HG03457 (cell line): ENCODE measurements at regions not wholly inside any gene's neighbourhood (a gene's known extent, or its start where the extent isn't known, plus 50 kb on each side); places are given as distances from the start of the nearest gene placed in this dataset.

ENCODE experiments used
- ATAC-seq: cut with Tn5 transposase; IDR thresholded peaks from one replicate; pipeline ENCODE4 v1.9.1; 2021; ENCODE audit warnings: moderate number of reproducible peaks; ENCODE audit not compliant: unreplicated experiment

DNA sequence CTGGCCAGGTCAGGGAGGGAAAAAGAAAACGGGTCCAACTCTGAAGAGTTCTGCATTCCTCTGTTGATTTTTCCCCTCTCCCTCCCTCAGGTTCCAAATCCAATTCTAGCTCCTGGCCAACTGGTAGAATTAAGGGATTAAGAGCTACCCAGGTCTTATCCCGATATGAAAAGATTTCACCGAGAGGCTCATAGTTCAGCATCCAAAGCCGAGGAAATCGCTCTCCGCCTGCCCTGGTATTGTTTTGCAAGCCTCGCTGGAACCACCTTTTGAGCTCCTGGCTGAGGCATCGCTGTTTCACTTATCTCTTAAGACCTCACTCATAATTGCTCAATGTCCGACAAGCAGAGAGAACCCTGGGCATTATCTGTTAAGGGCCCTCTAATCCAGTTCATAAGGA, 180.4 kb downstream of the URI1 start:
- ATAC-seq: no peak

DNA sequence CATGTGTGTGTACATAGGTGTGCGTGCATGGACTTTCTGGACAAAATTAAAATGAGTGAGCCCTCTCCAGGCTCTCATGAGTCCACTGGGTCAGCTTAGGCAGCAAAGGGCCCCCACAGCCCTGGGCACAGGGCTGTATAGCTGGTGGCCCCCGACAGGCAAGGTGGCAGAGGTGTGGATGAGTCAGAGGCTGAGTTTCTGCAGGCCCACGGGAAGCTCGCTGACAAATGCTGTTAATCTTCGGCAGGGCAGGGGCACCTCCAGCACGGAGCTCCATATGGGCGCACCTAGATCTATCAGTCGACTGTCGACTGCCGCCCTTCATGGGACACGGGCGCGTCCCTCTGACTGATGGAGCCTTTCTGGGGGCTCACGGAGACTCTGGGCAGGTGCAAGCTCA, 181.1 kb downstream of the URI1 start:
- ATAC-seq: no peak

DNA sequence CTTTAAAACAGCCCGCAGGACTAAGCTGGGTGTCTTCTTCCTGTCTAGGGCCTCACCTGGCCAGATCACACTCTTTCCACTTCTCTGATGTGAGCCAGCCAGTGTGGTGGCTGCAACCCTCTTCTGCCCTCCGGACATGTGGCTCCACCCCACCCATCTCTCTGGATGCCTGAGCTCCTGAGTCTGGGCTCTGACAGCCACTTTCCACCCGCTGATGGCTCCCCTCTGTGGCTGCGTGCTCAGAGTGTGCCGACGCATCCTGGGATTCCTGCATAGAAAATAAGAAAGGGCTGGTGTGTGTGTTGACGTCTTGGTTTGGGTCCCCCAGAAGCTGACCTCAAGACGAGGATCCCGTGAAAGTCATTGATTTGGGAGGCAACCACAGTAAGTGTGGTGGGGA, 181.6 kb downstream of the URI1 start:
- no peak for ATAC-seq

DNA sequence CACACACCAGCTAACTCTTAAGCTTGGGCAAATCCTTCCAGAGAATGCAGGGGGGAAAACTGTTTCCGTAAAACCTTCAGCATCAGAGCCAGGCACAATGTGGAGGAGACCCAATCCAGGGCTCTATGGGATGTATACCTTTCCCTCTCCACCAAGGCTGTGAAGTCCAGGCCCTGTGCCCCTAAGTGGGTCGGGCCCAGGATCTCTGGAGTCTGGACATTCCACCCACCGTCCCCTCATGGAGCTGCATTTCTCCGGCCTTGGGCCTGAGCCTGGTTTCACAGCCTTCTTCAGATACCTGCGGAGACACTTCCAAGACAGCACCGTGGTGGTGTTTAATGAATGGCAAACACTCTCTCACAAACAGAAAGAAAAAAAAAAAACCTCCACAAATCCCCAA, 186.2 kb downstream of the URI1 start:
- ATAC-seq: no peak

DNA sequence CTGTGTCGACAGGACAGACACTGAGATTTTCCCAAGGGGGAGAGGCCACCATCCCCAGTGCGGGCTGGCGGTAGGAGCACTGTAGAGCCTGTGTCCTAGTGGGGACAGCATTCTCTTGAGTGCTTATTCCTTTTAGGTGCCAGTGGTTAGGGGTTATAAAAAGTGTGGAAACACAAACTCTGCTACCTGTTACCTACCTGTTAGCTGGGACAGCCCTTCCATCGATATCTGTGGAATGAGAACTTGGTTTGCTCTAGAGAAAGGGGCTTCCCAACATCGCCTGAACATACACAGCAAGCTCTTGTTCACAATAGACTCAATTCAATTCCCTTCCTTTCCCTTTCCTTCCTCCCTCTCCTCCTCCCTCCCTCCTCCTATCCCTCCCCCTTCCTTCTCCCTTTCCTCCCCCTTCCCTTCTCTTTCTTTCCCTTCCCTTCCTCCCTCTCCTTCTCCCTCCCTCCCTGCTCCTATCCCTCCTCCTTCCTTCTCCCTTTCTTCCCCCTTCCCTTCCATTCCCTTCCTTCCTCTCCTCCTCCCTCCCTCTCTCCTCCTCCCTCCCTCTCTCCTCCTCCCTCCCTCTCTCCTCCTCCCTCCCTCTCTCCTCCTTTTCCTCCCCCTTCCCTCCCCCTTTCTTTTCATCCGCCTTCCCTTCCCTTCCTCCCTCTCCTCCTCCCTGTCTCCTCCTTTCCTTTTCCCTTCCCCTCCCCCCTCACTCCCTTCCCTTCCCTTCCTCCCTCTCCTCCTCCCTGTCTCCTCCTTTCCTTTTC, 188.5 kb downstream of the URI1 start:
- ATAC-seq: no peak

- ATAC-seq: no peak
Observed at GRCh38 chr19:30131246-30131645, 189.2 kb downstream of the URI1 start.

- ATAC-seq: no peak
Observed at GRCh38 chr19:30131722-30132291, 189.8 kb downstream of the URI1 start.

DNA sequence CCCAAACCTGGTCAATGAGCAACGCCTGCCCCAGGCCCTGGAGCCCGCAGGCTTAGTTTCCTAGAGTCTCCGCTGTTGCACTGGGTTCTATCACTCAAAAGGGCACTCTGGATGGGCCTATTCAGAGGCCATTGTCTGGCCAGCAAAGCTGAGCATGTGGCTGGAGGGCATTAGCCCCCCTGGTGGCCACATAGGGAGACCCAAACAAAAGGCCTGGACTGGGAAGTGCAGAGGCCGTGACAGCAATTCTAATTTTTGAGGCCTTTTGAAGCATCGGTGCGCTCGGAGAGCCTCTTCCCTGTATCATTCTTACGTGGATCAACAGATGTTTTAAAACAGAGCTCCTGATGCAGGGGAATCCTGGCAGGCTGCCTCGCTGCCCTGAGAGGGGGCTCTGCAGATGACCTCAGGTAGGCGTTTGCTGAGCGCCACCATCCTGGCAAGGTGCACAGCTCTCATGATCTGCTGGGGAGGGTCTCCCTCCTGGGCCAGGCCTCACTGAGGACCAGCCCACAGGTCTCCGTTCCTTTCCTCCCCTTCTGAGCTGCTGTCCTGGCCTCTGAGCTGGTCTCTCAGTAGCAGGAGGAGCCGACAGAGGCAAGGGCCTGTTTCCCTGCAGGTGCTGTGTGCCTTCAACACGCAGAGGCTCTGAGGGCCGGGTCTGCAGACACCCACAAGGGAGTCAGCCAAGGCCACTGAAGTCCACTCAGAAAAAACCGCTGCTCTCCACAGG, 190.5 kb downstream of the URI1 start:
- no peak for ATAC-seq

DNA sequence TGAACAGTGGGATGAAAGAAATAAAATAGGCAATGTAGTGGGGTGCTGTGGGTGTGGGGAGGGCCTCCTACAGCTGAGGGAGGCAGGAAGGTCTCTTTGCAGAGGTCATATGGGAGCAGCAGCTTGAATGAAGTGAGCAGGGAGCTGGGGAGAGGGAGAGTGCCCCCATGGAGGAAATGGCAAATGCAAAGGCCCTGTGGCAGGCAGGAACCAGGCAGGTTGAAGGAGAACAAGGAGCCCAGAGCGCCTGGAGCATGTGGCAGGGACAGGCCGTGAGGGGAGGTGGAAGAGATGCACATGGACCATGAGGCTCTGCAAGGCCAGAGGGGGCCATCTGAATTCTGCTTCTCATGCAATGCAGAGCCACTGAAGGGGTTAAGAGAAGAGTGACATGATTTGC, 191.8 kb downstream of the URI1 start:
- no peak for ATAC-seq

GRCh38 chr19:30135093-30135757, 193.2 kb downstream of the URI1 start:
- ATAC-seq: no peak

- ATAC-seq: no peak
Observed at GRCh38 chr19:30135797-30136196, 193.8 kb downstream of the URI1 start.

GRCh38 chr19:30136611-30137195, 194.7 kb downstream of the URI1 start:
- no peak for ATAC-seq

GRCh38 chr19:30137747-30138146, 195.7 kb downstream of the URI1 start:
- ATAC-seq: no peak

DNA sequence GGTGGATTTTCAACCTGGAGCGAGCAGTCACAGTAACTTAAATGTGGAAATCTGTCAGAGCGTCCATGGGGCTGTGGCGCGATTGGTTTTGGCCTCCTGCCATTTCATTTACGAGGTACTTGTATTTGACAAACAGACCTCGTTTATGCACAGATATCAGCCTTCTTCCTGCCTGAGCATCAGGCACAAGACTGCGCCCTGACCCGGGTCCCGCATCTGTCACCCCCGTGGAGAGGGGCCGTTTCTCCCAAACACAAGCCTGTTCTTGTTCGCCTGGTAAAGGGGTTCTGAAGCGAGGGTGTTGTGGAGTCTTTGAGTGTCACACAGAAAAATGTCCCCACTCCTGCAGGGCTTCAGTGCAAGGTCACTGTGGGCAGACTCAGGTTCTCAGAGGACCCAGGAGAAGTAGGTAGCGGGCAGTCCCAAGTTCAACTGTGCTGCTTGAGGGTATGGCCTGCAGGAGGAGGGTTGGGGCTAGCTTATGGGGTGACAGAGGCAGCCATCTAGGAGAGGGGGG, 202.3 kb downstream of the URI1 start:
- ATAC-seq: no peak

GRCh38 chr19:30144802-30145201, 202.8 kb downstream of the URI1 start:
- no peak for ATAC-seq

DNA sequence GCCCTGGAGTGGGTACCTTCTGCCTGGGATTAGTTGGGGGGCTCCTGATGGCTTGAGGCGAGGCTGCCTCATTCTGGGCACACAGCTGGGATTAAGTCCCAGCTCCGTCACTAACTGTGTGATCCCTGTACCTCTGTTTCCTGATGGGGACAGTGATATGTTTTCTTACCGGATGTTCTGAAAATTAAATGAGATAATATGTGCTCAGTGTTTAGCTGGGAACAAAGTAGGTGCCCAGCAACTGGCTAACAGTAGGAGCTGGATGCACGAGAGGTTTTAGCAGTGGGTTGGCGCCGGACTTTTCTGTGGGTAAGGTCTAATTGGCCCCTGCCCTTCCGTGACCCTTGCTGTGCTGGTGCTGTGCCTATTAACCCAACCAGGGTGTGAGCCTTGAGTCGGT, 203.4 kb downstream of the URI1 start:
- ATAC-seq: no peak

- no peak for ATAC-seq
Observed at GRCh38 chr19:30146346-30146745, 204.3 kb downstream of the URI1 start.

- no peak for ATAC-seq
Observed at GRCh38 chr19:30148039-30148790, 206.2 kb downstream of the URI1 start.

DNA sequence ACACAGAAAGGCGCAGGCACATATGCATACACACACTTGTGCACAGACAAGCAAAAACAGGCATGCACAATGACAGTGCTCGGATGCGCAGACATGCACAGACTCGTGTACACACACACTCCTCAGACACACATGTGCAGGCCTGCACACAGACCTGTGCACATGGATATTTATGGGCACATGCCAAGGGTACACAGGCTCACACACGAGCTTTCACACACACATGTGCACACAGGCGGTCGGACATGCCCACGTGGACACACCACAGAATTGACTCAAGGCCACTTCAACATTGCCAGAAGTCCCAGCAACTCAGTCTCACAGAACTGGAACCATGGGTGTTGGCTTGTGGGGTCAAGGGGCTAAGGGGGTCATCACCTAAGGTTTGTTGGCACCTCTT, 206.8 kb downstream of the URI1 start:
- ATAC-seq: no peak

GRCh38 chr19:30149300-30149699, 207.3 kb downstream of the URI1 start:
- no peak for ATAC-seq
